GM21717 (cell line): ENCODE measurements at regions not wholly inside any gene's neighbourhood (a gene's known extent, or its start where the extent isn't known, plus 50 kb on each side); places are given as distances from the start of the nearest gene placed in this dataset.
"Not testable (repeated sequence)": the region's sequence is repeated elsewhere in the genome, so short reads cannot be mapped to it uniquely, and the experiment has no call there.

ENCODE experiments used
- ATAC-seq: cut with Tn5 transposase; IDR thresholded peaks from one replicate; pipeline ENCODE4 v1.9.1; 2021; ENCODE audit warnings: mild to moderate bottlenecking, moderate library complexity; ENCODE audit not compliant: unreplicated experiment

DNA sequence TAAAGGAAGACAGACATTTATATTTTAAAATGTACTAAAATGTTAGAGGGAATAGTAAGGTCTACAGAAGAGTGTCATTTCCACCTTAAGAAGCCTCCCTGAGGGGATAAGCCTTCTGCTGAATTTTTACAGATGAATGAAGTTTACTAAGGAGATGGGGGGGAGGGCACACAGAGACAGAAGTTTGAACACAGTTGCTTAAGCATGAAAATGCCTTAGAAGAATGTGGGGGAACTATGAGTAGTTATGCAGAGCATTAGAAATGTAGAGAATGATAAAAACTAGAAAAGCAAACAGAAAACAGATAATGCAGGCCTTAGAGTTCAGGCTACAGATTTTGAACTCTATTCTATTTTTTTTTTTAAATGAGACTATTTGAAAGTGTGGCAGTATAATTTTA, 232.2 kb upstream of the VLDLR start:
- no peak for ATAC-seq

DNA sequence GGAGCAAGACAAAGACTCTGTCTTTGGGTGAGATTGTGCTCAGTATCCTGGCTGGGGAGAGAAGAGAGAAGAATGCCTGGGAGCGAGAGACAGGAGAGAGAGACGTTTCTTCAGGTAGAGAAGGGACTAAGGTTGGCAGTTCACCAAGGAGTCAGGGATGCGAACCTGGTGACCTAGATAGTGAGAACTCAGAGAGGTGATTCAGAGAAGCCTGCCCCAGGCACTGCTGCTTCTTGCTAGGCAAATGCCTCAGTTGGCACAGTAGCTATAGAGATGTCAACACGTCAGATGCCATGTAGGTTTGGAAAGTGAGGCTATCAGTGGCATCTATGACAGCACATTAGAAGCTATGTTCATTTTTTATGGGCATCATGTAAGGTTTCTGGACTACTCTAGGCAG, 231.6 kb upstream of the VLDLR start:
- no peak for ATAC-seq

DNA sequence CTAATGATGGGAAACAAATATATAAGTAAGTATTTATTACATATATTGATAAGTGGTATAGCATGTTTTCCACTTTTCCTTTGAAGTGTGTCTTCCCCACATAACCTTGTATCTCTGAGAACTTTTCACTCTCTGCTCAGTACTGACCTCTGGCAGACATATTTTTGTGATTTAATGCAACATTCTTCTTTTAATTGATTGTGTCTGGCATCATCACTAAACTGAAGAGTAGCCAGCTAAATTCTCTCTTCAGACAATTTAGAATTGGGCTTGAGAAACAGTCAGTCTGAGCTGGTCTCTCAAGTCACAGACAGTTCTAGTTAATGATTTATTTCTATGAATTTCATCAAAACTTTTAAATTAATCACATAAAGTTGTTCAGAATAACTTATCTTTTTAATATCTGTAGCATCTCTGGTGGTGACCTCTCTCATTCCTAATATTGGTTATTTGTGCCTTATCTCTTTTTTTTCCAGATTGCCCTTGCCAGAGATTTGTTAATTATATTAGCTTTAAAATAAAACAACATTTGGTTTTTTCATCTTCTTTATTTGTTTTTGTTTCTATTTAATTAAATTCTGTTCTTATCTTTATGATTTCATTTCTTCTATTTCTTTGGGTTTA, 230.0 kb upstream of the VLDLR start:
- not testable (repeated sequence) for ATAC-seq

DNA sequence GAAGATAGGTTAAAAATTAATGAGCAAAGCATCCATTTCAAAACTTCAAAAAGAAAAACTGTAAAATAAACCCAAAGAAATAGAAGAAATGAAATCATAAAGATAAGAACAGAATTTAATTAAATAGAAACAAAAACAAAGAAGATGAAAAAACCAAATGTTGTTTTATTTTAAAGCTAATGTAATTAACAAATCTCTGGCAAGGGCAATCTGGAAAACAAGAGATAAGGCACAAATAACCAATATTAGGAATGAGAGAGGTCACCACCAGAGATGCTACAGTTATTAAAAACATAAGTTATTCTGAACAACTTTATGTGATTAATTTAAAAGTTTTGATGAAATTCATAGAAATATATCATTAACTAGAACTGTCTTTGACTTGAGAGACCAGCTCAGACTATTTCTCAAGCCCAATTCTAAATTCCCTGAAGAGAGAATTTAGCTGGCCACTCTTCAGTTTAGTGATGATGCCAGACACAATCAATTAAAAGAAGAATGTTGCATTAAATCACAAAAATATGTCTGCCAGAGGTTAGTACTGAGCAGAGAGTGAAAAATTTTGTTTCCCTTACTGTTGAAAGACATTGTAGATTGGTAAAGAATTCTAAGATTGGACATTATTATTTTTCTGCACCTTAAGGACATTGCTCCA, 227.4 kb upstream of the VLDLR start:
- not testable (repeated sequence) for ATAC-seq

DNA sequence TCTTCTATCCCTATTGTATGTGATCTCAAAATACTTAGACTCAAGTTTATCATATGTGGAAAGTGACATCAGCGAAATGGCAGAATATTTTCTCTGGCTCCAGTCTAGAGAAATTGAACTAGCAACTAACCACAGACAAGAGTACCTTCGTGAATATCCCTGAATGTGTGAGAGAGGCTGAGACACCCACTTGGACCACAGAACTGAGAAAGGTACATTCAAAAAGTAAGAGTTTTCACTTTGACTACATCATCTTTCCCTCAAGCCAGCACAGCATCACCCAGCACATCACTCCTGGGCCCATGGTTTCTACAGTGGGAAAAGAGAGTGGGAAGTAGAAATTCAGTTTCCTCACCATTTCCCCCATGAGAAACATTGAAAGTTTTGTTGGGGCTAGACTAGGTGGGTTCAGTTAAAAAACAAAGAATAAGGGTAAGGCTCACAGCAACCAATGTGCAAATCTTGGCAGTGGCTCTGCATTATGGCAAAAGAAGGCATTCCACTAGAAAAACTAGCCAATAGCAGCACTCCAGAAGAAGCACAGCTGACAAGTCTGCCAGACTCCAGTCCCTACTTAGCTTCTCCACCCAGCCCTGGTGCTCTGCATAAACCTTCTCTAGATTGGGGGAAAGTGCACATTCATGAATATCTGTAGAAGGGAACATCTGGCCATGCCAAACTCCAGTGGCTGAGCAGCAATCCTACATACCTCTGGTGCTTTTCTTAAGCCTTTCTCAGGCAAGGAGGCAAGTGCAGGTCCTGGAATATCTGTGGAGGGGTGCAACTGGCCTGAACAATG, 225.6 kb upstream of the VLDLR start:
- no peak for ATAC-seq

DNA sequence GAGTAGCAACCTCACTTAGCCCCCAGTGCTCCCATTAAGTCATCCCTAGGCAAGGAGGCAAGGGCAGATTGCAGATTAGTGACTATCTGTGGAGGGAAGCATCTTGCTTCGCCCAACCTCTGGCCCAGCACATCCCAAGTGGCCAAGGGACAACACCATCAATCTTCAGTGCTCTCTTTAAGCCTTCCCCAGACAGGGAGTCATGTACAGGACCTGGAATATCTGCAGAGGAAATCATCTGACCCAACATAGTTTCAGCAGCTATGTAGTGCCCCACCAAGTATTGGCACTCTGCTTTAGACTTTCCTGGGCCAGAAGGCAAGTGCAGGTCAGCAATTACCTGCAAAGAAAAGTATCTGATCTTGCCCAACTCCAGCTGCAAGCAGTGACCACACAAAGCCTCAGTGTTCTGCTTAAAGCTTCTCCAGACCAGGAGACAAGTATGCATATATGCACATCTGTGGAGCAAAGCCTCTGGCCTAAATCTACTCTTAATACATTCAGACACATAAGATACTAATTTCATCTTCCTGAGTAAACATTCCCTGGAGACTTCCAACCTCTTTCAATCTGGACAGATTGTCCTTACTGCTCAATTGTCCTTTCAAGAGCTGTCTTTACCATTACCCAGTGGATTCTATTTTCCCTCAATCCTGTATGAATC, 224.8 kb upstream of the VLDLR start:
- ATAC-seq = no peak

DNA sequence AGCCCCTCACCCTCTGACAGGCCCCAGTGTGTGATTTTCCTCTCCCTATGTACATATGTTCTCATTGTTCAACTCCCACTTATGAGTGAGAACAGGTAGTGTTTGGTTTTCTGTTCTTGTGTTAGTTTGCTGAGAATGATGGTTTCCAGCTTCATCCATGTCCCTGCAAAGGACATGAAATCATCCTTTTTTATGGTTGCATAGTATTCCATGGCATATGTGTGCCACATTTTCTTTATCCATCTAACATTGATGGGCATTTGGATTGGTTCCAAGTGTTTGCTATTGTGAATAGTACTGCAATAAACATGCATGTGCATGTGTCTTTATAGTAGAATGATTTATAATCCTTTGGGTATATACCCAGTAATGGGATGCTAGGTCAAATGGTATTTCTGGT, 223.7 kb upstream of the VLDLR start:
- ATAC-seq = not testable (repeated sequence)

DNA sequence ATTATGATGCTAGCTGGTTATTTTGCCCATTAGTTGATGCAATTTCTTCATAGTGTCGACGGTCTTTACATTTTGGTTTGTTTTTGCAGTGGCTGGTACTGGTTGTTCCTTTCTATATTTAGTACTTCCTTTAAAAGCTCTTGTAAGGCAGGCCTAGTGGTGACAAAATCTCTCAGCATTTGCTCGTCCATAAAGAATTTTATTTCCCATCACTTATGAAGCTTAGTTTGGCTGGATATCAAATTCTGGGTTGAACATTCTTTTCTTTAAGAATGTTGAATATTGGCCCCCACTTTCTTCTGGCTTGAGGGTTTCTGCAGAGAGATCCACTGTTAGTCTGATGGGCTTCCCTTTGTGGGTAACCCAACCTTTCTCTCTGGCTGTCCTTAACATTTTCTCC, 219.8 kb upstream of the VLDLR start:
- ATAC-seq = not testable (repeated sequence)

DNA sequence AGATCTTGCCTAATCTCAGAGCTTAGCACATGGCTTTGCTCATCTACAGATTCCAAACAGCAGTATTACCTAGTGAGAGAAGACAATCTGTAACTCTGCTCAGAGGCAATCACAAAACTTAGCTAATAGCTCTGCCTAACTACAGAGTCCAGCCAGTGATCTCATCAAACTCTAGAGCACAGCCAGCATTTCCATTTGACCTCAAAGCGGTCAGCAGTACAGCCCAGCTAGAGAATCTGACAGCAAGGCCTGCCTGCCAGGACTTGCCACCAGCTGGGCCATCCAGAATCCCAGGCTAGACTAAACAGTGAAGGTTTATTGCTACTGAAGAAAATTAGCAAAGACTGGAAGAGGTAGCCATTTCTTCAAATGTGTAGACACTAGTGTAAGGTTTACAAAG, 217.9 kb upstream of the VLDLR start:
- no peak for ATAC-seq

DNA sequence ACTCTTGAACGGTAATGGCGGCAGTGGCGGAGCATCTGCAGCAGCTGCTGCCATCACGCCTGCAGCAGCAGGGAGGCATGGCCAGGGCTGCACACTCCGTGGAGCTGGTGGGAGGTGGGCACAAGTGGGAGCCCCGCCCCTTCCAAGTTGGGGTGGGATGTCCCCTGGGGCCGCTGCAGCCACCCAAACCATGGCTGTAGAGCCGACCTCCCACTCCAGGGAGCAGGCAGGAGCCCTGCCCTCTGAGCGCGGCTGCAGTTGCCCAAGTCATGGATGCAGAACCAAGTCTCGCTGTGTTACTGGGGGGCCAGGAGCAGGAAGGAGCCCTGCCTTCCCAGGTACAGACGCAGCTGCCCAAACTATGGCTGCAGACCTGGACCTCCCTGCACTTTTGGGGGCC, 215.3 kb upstream of the VLDLR start:
- no peak for ATAC-seq

DNA sequence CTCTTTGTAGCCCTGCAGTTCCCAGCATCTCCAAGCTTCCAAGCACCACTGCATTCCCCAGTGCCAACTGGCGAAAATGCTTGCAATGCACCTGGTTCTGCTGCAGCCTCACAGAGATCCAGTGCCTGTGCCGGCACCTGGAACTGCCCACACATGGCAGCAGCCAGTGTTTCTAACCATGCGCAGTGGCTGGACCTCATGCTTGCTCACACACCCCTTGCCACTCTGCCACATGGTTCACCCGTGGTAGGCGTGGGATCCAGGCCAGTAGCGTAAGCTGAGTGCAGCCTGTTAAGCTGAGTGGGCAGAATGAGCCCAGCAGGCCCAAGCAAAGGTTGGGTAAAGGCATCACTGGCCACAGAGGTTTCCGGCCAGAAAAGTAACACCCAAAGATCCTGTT, 214.1 kb upstream of the VLDLR start:
- ATAC-seq = no peak

DNA sequence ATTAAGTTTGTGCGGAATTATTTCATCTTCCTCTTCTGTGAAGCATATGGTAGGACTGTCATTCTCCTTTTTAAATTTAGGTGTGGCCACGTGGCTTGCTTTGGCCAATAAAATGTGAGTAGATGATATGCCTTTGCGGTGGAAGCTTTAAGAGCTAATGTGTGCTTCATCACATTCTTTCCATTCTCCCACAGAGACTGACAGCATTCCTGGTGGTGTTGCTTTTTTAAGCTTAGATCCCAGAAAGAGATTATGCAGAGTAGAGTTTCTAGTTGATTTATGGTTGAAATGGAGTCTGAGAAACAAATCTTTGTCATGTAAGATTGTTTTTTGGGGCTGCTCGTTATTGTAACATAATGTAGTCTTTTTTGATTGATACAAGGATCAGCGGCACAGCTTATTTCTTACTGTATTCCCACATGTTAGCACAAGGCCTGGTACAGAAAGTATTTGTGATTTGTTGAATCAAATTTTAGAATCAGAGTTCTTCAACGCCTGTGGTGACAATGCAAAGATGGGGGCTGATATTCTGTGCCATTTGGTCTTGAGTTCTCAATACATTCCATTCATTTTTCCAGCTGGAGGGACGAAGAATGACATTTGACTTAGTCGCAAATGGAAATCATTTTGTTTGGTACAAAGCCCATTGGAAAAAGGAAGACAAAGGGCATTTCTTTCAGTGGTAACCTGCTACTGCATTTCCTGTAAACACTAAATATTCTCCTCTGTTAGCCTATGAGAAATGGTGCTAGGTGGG, 209.9 kb upstream of the VLDLR start:
- ATAC-seq = no peak

DNA sequence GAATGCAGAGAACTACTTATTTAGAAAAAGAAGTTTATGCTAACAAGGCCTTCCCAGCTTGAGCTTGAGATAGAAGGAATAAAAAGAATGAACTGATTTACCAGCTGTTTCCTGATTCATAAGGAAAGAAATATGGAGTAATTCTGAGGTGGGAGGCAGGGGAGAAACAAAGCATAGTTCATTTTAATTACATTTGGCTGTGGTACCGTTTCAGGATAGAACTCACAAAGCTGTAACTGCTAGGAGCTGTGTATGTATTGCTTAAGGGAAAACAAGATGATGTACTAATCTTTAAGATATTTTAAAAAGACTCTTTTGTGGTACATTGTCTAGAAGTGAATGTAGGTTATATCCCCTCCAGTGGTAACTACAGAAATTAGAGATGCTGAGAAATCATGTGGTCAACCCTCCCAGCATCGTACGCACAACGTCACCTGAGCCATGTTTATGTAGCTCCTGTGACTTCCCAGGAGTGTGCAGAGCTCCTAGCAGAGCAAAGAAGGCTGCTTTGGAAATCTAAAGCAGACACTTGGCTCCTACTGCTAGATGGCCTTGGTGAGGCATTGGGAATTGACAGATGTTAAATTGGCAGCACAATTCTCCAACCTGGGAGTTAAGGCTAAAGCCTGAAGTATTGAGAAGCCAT, 208.3 kb upstream of the VLDLR start:
- no peak for ATAC-seq

DNA sequence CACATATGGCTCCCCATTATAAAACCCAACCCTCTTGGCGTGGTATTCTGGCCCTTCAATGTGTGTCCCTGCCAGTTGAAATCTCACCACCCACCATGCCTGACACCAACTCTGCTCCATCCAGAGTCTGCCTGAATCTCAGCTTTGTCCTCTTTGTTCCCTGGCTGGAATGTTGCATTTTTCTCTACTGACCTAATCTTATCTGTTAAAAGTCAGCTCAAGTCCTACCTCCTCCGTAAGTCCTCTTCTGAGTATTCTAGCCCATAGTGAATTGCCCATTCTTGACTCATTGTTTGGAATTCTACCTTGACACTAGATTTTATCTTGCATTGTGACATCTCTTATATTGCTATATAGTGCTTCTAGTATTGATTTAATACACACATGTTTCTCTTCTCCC, 207.1 kb upstream of the VLDLR start:
- ATAC-seq = no peak

DNA sequence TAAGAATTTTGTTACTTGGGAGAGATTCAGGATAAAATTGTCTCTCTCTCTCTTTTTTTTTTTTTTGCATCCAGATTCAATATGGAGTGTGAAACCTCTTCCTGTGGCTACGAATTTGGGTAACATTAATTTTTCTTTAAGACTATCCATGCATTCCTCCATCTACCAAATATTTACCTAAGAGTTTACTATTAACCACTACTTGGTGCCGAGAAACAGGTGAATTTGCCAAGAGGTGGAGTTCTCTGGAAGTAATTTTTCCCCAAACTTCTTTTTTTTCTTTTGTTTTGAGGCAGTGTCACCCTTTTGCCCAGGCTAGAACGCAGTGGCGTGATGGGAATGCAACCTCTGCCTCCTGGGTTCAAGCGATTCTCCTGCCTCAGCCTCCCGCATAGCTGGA, 206.3 kb upstream of the VLDLR start:
- no peak for ATAC-seq

DNA sequence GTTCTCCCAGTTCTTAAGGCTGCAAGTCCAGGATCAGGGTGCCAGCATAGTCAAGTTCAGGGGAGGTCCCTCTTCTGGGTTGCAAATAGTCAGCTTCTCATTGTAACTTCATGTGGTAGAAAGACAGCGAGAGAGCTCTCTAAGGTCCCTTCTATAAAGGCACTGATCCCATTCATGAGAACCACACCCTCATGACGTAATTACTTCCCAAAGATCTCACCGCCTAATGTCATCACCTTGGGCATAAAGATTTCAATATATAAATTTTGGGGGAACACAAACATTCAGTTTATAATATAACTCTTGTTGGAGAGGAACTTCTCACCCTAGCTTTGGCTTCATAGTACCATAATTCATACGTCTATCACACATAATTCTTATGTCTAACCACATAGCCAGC, 203.9 kb upstream of the VLDLR start:
- ATAC-seq = no peak

DNA sequence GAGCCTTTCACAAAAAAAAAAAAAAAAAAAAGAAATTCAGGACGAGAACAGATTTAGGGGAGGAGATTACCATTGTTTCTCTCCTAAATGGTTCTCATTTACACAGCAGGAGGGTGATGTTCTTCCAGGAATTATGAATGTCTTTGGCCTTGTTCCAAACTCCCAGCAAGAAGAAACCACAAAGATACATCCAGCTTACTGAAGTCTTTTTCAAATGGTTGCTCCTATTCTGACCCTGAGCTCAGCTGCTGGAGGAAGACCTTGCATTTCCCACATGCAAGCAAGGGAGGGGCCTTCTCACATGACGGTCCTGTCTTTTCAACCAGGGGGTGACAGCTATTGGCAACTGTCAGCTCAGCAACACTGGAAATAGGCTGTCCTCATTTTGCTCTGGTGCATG, 203.0 kb upstream of the VLDLR start:
- no peak for ATAC-seq

DNA sequence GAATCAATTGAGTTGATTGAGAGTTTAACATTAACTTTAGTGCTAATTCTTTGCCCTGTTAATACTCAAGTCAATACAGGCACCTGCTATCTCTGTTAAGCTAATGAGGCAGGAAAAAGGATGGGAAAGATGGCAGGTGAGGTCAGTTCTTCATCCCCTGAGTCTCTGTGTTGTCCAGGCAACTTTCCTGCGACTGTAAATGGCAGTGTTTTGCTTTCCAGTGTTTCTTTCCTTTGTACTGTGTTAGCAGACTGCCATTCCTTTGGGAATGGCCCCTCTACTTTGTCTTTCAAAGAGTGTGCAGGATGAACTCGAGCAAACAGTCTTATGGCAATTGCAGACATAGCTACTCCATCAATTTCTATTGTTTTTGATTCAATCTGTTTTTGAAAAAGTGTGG, 202.2 kb upstream of the VLDLR start:
- ATAC-seq = no peak

DNA sequence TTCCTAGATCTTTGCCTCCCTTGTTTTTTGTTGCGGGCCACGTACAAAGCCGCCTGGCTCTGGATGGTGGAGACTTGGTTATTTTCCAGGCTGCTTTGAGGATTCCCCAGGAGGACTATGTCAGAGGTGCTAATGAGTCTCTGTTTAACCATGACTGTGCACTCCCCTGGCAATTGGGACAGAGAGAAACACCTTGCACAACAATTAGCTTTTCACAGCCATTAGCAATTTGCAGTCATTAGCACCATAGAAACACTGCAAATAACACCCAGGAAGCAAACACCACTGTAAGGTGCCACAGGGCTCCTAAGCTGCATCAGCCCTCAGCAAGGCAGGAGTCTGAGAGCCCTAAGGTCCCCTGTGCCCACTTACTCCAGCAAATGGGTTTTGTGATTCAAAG, 201.0 kb upstream of the VLDLR start:
- ATAC-seq = no peak

DNA sequence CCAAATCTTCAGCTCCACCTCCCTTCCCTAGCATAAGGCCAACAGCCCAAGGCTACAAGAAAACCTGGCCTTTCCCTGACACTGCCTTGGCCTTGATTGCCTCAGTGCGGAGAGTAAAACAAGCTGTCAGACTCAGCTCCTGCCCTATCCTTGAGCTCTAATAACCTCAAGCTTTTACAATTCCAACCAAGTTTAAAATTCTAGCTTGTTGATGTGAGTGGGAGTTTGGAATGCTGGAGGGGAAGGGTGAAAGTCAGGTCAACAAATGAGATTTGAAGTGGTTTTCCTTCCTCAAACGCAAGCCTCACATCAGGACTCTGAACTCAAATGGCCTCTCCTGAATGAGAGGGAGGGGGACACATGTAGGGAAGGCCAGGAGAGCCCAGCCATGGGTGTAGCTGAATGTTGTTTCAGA, 197.0 kb upstream of the VLDLR start:
- ATAC-seq = no peak
